ENCODE measurements at regions not wholly inside any gene's neighbourhood (a gene's known extent, or its start where the extent isn't known, plus 50 kb on each side); places are given as distances from the start of the nearest gene placed in this dataset.

DNA sequence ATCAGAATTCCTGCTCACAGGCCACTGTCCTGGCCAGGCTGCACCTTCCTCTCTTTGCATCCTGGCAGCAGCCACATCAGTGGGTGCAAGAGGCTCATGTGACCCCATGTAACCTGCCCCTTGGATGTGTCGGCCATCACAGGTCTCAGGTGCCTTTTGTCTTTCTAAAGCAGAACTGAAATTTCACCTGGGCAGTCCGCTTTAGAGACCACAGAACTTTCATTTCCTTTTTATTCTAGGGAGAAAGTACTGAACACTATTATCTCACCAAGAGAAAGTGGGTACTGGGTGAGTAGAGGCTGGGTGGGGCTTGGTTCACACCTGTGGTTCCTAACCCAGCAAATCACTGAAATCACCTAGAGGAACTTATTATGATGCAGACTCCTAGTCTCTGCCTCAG is 51.7 kb upstream of the NUP160 start:
- Histone ChIP-seq H4K8ac (ENCODE audit: extremely low read depth, insufficient read depth, low read length) (no peak overlapping the region), H3K27me3 (replicated peaks in 1 of 4; ENCODE audit: control insufficient read depth in 3 of 4, extremely low read depth in 1 of 4, insufficient read depth in 3 of 4, low read length in 3 of 4) (peaks cover 0 to 1% (median 0%) of the 10 kb centered on the region in 4 experiments; a peak in 1 of 7 replicates), H2BK15ac (ENCODE audit: low read length) (no peak overlapping the region), H3K9ac (replicated peaks in 1 of 4; ENCODE audit: extremely low read depth in 1 of 4, low read depth in 3 of 4, low read length in 3 of 4) (no peak overlapping the region), H3K4ac (replicated peaks; ENCODE audit: insufficient read length, low read depth, low read length) (no peak overlapping the region), H3K14ac (ENCODE audit: insufficient read length) (no peak overlapping the region), H3K36me3 (ENCODE audit: control insufficient read depth in 2 of 4, insufficient read depth in 4 of 4, low read length in 3 of 4) (no peaks in the 10 kb centered on the region), H3K18ac (ENCODE audit: extremely low read depth, low read length) (no peak overlapping the region), H2BK12ac (ENCODE audit: low read depth, low read length) (no peak overlapping the region), H2BK120ac (replicated peaks; ENCODE audit: low read depth, low read length) (no peak overlapping the region), H3K56ac (replicated peaks; ENCODE audit: insufficient read length, low read depth, low read length) (no peak overlapping the region), H3K4me3 (ENCODE audit: extremely low read depth in 1 of 4, insufficient read depth in 2 of 4, low read depth in 3 of 4, low read length in 4 of 4) (no peak overlapping the region), H3K79me1 (ENCODE audit: low read depth, low read length) (no peaks in the 10 kb centered on the region), H4K5ac (ENCODE audit: insufficient read length, low read depth, low read length) (no peak overlapping the region), H4K20me1 (replicated peaks in 1 of 2; ENCODE audit: control insufficient read depth in 1 of 2, insufficient read depth in 2 of 2, low read length in 2 of 2) (no peaks in the 10 kb centered on the region), H3K23ac (ENCODE audit: insufficient read length) (no peak overlapping the region), H2AK5ac (ENCODE audit: low read depth, low read length) (no peak overlapping the region), H3K9me3 (ENCODE audit: insufficient read depth in 2 of 2, low read depth in 1 of 2, low read length in 1 of 2) (no peaks in the 10 kb centered on the region), H3K79me2 (ENCODE audit: control insufficient read depth in 1 of 2, insufficient read depth in 2 of 2, low read length in 2 of 2) (no peaks in the 10 kb centered on the region), H2BK20ac (ENCODE audit: low read length) (no peak overlapping the region), H3K23me2 (ENCODE audit: low read depth, low read length) (no peaks in the 10 kb centered on the region), H3K4me2 (ENCODE audit: insufficient read depth in 1 of 2, low read depth in 2 of 2, low read length in 2 of 2) (no peak overlapping the region), H3K4me1 (replicated peaks in 1 of 4; ENCODE audit: control insufficient read depth in 3 of 4, insufficient read depth in 4 of 4, low read length in 3 of 4) (no peaks in the 10 kb centered on the region), H4K91ac (replicated peaks; ENCODE audit: insufficient read length, low read length) (no peak overlapping the region), H2AFZ (ENCODE audit: low read length) (no peak overlapping the region), H2BK5ac (ENCODE audit: low read depth, low read length) (no peak overlapping the region), H3K27ac (ENCODE audit: low read depth, low read length) (no peak overlapping the region)
- FAIRE-seq (no peak), DNase-seq (ENCODE audit: low read depth in 1 of 2, low spot score in 2 of 2) (no peak)
- WGBS, 2 experiments (ENCODE audit: extremely low coverage in 1 of 2, insufficient coverage in 1 of 2, insufficient read length in 1 of 2, insufficient replicate concordance in 2 of 2, low coverage in 1 of 2, low lambda C conversion rate in 2 of 2, missing lambda C conversion rate in 1 of 2) = 82% methylated on average over 2 of the region's 2 CpGs; no CpG with 5 or more reads in 1 of the 2 experiments
- ChIA-PET CTCF (ENCODE audit: partially characterized antibody) (no interaction called here), POLR2A (ENCODE audit: partially characterized antibody) (interaction anchor here (0.9 kb wide), 1 partner anchor 313 kb away, joined by 3 read pairs; the partner anchor contains the start of gene FAM180B)
- TF ChIP-seq SUZ12 (IDR thresholded peaks at IDR 0.05; ENCODE audit: low read length) (no peak), CHD1 (IDR thresholded peaks at IDR 0.05; ENCODE audit: low read depth, low read length) (no peak), ZNF274 (IDR thresholded peaks at IDR 0.05; ENCODE audit: borderline replicate concordance, extremely low read depth, low read length) (no peak), HDAC6 (IDR thresholded peaks at IDR 0.05; ENCODE audit: low read depth, low read length) (no peak), RNF2 (IDR thresholded peaks at IDR 0.05; ENCODE audit: borderline replicate concordance, low read depth, low read length, missing control alignments, poor library complexity, severe bottlenecking) (no peak), SIX5 (IDR thresholded peaks at IDR 0.05; ENCODE audit: low read depth, low read length) (no peak), CEBPB (IDR thresholded peaks at IDR 0.05; ENCODE audit: low read depth, low read length) (no peak), FOSL1 (IDR thresholded peaks at IDR 0.05; ENCODE audit: insufficient read depth, low read depth, low read length) (no peak), SP4 (IDR thresholded peaks at IDR 0.05; ENCODE audit: low read length) (no peak), SIN3A (conservative IDR thresholded peaks at IDR 0.05 in 1 of 2, IDR thresholded peaks at IDR 0.05 in 1 of 2; ENCODE audit: low read depth in 1 of 2, low read length in 2 of 2) (no peak)
- TF ChIP-seq, protein P1, sequence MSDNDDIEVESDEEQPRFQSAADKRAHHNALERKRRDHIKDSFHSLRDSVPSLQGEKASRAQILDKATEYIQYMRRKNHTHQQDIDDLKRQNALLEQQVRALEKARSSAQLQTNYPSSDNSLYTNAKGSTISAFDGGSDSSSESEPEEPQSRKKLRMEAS (IDR thresholded peaks at IDR 0.05) = no peak
- TF ChIP-seq, protein P2, sequence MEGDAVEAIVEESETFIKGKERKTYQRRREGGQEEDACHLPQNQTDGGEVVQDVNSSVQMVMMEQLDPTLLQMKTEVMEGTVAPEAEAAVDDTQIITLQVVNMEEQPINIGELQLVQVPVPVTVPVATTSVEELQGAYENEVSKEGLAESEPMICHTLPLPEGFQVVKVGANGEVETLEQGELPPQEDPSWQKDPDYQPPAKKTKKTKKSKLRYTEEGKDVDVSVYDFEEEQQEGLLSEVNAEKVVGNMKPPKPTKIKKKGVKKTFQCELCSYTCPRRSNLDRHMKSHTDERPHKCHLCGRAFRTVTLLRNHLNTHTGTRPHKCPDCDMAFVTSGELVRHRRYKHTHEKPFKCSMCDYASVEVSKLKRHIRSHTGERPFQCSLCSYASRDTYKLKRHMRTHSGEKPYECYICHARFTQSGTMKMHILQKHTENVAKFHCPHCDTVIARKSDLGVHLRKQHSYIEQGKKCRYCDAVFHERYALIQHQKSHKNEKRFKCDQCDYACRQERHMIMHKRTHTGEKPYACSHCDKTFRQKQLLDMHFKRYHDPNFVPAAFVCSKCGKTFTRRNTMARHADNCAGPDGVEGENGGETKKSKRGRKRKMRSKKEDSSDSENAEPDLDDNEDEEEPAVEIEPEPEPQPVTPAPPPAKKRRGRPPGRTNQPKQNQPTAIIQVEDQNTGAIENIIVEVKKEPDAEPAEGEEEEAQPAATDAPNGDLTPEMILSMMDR (IDR thresholded peaks at IDR 0.05; ENCODE audit: control extremely low read depth in 1 of 3, insufficient read depth in 1 of 3, low read depth in 1 of 3, low read length in 3 of 3) = no peak

All from H1 (cell line).